HL-60 (cell line): ENCODE measurements at regions not wholly inside any gene's neighbourhood (a gene's known extent, or its start where the extent isn't known, plus 50 kb on each side); places are given as distances from the start of the nearest gene placed in this dataset.

Source experiments
- DNase-seq, 2 experiments: peaks; one replicate each; pipeline ENCODE4 v3.0.0-alpha.2; 2010 to 2020; ENCODE audit warnings: low read depth in 1 of 2, low spot score in 1 of 2
- H3K27ac ChIP-seq: fragments of 250-450 bp; sonication (Bioruptor Pico); replicated peaks from 2 replicates; pipeline ENCODE4 v1.5.1; 2020; ENCODE audit warnings: mild to moderate bottlenecking, moderate library complexity
- H3K27me3 ChIP-seq: fragments of 250-450 bp; sonication (Bioruptor Pico); 2 replicates; pipeline ENCODE4 v1.5.1; 2021; ENCODE audit warnings: mild to moderate bottlenecking, moderate library complexity; ENCODE audit not compliant: insufficient read depth, poor library complexity, severe bottlenecking
- H3K4me3 ChIP-seq: replicated peaks from 2 replicates; pipeline ENCODE4 v1.5.1; 2011; ENCODE audit warnings: mild to moderate bottlenecking, control low read depth, low read length; ENCODE audit not compliant: insufficient read depth
- GABPA ChIP-seq: IDR thresholded peaks from 2 replicates; pipeline ENCODE4 v1.6.1; 2012; ENCODE audit warnings: low read depth
- POLR2AphosphoS5 ChIP-seq: IDR thresholded peaks from 2 replicates; pipeline ENCODE4 v1.6.1; 2012; ENCODE audit warnings: low read depth
- SPI1 ChIP-seq: IDR thresholded peaks from 2 replicates; pipeline ENCODE4 v1.6.1; 2012; ENCODE audit warnings: low read depth, mild to moderate bottlenecking, borderline replicate concordance
- TF ChIP-seq, protein P1 (sequence below): IDR thresholded peaks from 2 replicates; pipeline ENCODE4 v1.6.1; 2012; ENCODE audit warnings: low read depth; ENCODE audit not compliant: insufficient replicate concordance
- TF ChIP-seq, protein P2 (sequence below): IDR thresholded peaks from one replicate; pipeline ENCODE4 v1.5.1; 2011; ENCODE audit warnings: low read length, control low read depth, inconsistent platforms; ENCODE audit not compliant: insufficient read depth

DNA sequence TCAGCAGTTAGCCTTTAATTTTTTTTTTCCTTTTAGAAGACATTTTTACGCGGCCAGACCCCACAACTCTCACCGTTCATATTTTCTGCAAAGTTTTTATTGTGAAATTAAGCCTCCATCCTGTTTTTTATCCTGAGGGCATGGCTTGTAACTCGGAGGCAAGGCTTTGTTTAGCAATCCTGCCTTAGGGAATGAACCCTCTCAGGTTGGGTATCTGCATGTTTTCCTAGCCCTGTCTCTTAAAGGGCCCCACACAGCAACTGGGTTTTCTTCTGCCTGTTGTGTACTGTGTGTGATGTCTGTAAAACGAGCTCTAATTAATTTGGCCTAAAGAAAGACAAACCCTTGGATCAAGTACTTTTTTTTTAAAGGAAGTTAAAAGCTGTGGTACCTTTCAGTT is 130.2 kb upstream of the COBL start:
- no peak overlapping the region for H3K4me3 ChIP-seq
- no peaks in the 10 kb centered on the region for H3K27me3 ChIP-seq
- no peak for DNase-seq
- H3K27ac ChIP-seq, result no peak overlapping the region
- TF ChIP-seq GABPA (no peak), SPI1 (no peak)
- TF ChIP-seq, protein P1, sequence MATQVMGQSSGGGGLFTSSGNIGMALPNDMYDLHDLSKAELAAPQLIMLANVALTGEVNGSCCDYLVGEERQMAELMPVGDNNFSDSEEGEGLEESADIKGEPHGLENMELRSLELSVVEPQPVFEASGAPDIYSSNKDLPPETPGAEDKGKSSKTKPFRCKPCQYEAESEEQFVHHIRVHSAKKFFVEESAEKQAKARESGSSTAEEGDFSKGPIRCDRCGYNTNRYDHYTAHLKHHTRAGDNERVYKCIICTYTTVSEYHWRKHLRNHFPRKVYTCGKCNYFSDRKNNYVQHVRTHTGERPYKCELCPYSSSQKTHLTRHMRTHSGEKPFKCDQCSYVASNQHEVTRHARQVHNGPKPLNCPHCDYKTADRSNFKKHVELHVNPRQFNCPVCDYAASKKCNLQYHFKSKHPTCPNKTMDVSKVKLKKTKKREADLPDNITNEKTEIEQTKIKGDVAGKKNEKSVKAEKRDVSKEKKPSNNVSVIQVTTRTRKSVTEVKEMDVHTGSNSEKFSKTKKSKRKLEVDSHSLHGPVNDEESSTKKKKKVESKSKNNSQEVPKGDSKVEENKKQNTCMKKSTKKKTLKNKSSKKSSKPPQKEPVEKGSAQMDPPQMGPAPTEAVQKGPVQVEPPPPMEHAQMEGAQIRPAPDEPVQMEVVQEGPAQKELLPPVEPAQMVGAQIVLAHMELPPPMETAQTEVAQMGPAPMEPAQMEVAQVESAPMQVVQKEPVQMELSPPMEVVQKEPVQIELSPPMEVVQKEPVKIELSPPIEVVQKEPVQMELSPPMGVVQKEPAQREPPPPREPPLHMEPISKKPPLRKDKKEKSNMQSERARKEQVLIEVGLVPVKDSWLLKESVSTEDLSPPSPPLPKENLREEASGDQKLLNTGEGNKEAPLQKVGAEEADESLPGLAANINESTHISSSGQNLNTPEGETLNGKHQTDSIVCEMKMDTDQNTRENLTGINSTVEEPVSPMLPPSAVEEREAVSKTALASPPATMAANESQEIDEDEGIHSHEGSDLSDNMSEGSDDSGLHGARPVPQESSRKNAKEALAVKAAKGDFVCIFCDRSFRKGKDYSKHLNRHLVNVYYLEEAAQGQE, result no peak

DNA sequence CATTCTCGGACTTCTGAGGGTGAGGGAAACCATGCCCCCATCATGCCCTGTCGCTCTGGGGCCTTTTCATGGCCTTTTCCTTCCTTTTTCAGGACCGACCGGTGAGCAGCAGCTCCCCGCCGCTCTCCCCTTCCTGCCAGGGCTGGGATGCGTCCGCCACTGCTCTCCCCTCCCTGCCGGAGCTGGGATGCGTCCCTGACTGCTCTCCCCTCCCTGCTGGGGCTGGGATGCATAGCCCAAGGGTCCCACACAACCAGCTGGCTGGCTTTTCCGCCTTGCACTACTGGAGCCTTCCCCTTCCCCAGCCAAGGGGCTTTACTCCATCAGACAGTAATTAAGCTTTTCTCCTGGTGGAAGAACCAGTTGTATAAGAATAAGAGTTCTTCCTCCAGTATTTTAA is 129.7 kb upstream of the COBL start:
- no peak for DNase-seq
- H3K27ac ChIP-seq, result no peak overlapping the region
- no peaks in the 10 kb centered on the region for H3K27me3 ChIP-seq
- H3K4me3 ChIP-seq, result no peak overlapping the region
- TF ChIP-seq POLR2AphosphoS5, result no peak
- TF ChIP-seq, protein P2, sequence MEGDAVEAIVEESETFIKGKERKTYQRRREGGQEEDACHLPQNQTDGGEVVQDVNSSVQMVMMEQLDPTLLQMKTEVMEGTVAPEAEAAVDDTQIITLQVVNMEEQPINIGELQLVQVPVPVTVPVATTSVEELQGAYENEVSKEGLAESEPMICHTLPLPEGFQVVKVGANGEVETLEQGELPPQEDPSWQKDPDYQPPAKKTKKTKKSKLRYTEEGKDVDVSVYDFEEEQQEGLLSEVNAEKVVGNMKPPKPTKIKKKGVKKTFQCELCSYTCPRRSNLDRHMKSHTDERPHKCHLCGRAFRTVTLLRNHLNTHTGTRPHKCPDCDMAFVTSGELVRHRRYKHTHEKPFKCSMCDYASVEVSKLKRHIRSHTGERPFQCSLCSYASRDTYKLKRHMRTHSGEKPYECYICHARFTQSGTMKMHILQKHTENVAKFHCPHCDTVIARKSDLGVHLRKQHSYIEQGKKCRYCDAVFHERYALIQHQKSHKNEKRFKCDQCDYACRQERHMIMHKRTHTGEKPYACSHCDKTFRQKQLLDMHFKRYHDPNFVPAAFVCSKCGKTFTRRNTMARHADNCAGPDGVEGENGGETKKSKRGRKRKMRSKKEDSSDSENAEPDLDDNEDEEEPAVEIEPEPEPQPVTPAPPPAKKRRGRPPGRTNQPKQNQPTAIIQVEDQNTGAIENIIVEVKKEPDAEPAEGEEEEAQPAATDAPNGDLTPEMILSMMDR, result no peak
- no peak for TF ChIP-seq GABPA
- TF ChIP-seq, protein P1, result no peak
- no peak for TF ChIP-seq SPI1

DNA sequence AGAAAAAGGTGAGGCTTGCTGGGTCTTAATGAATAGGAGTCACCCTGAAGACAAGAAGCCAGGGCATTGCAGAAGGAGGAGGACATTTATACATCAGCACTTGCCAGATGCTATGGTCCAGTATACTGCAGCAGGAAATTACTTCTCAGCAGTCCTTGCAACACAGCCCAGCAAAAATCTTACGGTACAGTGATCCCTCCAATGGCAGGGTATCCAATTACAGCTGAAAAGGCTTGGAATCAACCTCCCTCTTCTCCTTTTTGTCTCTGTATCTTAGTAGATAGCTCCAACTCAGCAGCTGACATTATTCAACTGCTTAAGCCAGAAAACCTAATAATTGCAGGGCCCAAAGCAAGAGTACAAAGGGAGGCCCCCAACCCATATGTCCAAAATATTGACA is 128.3 kb upstream of the COBL start:
- H3K4me3 ChIP-seq, result no peak overlapping the region
- no peaks in the 10 kb centered on the region for H3K27me3 ChIP-seq
- DNase-seq, result no peak
- H3K27ac ChIP-seq, result no peak overlapping the region
- TF ChIP-seq SPI1 (no peak), POLR2AphosphoS5 (no peak), GABPA (no peak)
- TF ChIP-seq, protein P2, result no peak
- TF ChIP-seq, protein P1, result no peak
